Adrenal gland (tissue), 5 donors: ENCODE measurements at regions not wholly inside any gene's neighbourhood (a gene's known extent, or its start where the extent isn't known, plus 50 kb on each side); places are given as distances from the start of the nearest gene placed in this dataset.

ENCODE experiments used
- CTCF ChIP-seq, 6 experiments: fragments of 450-650 bp in 4 of 6; fragments of 200-600 bp in 2 of 6; sonication (generic) in 1 of 6; IDR thresholded peaks; 1 replicate in 5 of 6; 2 replicates in 1 of 6; pipeline versions ENCODE4 v1.5.1 to v1.8.0; 2016 to 2021; ENCODE audit warnings: antibody characterized with exemption in 6 of 6, mild to moderate bottlenecking in 2 of 6, moderate library complexity in 1 of 6
- POLR2A ChIP-seq, 2 donors: fragments of 450-650 bp; IDR thresholded peaks; one replicate each; pipeline ENCODE4 v1.6.1; 2017; ENCODE audit warnings: antibody characterized with exemption in 2 of 2, mild to moderate bottlenecking in 2 of 2, moderate library complexity in 1 of 2
- donor health status: DM: no; HTN: no; CAD: no.

DNA sequence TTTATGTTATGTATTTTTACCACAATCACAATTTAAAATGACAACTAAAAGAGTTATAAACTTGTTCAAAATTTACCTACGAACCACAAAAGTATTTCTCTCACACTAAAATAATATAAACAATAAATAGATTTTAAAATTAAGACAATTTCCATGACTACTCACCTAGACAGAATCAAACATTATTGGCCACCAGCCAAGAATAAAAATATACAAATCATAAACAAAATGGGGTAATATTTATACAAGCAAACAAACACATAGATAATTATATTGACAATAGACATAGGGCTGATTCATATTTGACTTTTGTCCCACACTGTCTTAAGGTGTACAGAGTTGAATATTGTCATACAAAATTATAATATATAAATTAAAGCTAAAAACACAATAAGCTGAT lies 119.6 kb upstream of the ZNF92 start:
- TF ChIP-seq CTCF (IDR thresholded peaks at IDR 0.05) (no peak), POLR2A (IDR thresholded peaks at IDR 0.05) (no peak)
